HG02642 (cell line): ENCODE measurements at regions not wholly inside any gene's neighbourhood (a gene's known extent, or its start where the extent isn't known, plus 50 kb on each side); places are given as distances from the start of the nearest gene placed in this dataset.
"Not testable (repeated sequence)": the region's sequence is repeated elsewhere in the genome, so short reads cannot be mapped to it uniquely, and the experiment has no call there.

ENCODE experiments used
- ATAC-seq: cut with Tn5 transposase; IDR thresholded peaks from one replicate; pipeline ENCODE4 v1.9.1; 2021; ENCODE audit warnings: mild to moderate bottlenecking; ENCODE audit not compliant: unreplicated experiment, poor library complexity

DNA sequence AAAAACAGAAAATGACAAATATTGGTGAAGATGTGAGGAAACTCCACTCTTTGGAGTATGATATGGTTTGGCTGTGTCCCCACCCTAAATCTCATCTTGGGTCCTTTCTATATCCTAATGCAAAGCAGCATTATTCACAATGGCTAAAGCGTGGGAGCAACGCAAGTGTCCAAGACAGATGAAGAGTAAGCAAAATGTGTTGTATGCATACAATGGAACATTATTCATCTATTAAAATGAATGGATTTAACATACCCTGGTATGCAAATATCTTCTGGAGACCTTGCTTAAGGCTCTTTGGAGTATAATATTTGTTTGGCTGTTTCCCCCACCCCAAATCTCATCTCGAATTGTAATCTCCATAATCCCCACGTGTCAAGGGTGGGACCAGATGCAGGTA, 839.8 kb upstream of the POM121L12 start:
- ATAC-seq = no peak

DNA sequence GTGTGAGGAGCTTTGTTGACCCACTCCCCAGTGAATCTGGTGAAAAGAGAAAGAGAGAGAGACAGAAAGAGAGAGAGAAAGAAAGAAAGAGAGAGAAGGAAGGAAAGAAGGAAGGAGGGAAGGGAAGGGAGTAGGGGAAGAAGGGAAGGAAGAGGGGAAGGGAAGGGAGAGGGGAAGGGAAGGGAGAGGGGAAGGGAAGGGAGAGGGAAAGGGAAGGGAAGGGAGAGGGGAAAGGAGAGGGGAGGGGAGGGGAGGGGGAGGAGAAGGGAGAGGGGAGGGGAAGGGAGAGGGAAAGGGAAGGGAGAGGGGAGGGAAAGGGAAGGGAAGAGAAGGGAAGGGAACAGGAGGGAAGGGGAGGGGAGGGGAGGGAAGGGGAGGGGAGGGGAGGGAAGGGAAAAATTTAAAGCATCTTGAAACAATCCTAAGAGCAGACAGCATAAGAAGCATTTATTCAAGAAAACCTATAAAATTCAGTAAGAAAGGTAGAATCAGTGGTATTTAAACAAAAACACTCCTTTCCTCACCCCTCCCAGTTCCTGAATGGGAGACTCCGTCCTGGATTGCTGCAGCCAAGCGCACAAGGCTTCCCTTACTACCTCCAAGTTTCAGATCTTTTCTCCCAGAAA, 846.2 kb upstream of the POM121L12 start:
- no peak for ATAC-seq

DNA sequence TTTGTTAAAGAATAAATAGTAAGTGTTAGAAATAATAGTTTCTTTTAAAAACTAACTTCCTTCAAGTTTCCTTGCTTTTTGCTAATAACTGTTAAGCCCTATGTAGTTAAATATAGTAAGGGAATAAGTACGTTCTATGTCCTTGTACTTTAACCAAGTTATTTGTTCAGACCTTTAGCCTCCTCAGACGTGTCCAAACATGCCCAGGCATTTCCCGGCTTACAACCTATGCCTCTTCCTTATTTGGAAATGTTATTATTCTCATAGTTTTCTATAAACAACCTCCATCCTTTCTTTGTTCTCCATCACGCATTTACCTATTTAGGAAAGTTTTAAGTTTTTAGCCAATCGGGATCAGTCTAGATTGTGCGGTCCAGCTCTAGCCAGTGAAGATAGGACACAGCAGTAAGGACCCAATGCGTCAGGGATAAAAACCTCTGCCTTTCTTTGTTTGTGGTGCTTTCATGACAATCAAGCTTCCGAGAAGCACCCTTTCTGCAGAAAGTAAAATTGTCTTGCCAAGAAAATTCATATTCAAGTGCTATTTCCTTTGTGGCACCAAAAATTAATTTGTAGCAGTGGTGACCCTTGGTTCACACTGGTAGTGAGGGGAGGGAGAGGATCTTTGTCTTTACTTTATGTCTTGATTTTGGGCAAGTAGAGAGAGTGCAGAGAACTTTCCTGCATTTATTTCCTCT, 851.3 kb upstream of the POM121L12 start:
- ATAC-seq = no peak

GRCh38 chr7:52179934-52180333, 855.5 kb upstream of the POM121L12 start:
- ATAC-seq = no peak

GRCh38 chr7:52168085-52168484, 851.5 kb upstream of the COBL start:
- no peak for ATAC-seq

GRCh38 chr7:52163311-52163710, 846.7 kb upstream of the COBL start:
- no peak for ATAC-seq

- no peak for ATAC-seq
These were observed 844.9 kb upstream of the COBL start for GRCh38 chr7:52161483-52161882.

GRCh38 chr7:52159421-52159820, 842.8 kb upstream of the COBL start:
- not testable (repeated sequence) for ATAC-seq

DNA sequence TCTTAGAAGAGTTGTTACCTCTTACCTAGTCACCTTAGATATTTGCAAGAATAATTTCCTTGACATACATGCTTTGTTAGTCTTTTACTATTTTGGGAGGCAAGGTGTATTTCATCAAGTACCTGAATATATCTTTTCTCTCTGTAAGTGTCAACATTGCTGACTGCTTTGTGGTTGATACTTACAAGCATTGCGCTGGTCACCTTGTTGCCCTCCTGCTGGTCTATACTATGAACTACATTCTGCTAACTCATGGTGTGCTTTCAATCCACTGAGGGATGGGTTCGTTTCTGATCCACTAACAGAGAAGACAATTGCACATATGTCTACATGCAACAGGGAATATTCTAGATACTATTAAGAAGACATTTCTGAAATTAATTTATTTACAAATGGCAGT, 837.8 kb upstream of the COBL start:
- ATAC-seq = no peak

- no peak for ATAC-seq
These were observed 835.0 kb upstream of the COBL start for GRCh38 chr7:52151559-52151958.

DNA sequence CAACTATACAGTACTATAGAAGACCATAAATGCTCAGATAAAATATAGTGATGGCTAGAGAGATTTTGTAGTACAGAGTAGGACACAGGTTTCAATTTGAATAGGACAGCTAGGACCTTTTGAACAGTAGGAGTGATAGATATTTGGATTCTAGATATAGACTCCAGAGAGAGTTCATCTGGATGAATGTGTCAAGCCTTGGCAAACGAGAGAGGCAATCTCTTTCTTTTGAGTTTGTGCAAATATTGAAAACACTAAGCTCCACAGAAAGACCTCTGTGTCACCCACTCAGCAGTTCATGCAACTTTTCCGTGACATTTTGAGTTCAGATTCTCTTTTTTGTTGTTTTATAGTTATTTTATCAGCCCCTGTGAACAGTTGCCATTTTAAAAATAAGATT, 834.3 kb upstream of the COBL start:
- ATAC-seq = no peak

GRCh38 chr7:52146871-52147634, 830.4 kb upstream of the COBL start:
- no peak for ATAC-seq

DNA sequence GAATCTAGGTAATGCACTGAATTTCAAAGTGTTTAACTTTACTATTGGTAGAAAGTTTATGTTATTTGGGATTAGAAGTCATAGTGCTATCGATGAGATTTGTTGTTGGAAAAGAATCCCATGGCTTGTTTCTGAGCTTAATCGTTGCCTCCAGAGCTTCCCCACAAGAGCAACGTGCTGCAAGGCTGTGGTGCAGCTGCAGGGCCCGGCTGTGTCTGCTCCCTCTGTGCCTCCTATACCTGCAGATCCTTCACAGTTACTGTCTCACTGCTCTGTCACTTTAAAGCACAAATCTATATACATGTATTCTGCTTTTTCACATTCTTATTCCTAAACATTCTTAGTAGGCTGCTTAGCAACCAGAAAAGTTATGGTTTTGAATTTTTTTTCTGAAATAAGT, 826.6 kb upstream of the COBL start:
- ATAC-seq = no peak

DNA sequence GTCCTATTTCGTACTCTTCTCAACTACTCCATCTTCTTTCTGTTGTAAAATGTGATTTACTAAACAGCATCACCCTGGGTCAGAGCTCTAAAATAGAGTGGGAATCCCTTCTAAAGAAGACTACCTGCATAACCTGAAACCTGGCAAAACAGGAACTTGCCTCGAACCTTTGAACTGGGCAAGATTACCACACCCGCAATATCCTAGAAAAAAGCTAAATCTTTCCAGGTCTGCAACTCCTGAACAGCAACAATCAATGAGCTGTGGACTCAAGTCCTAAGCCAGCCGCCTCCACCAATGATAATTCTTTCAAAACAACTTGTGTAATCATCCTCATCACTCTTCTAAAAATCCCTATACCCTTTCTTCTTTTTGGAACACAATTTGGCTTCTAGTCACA, 824.2 kb upstream of the COBL start:
- no peak for ATAC-seq

- ATAC-seq = no peak
These were observed 818.8 kb upstream of the COBL start for GRCh38 chr7:52135403-52135802.

DNA sequence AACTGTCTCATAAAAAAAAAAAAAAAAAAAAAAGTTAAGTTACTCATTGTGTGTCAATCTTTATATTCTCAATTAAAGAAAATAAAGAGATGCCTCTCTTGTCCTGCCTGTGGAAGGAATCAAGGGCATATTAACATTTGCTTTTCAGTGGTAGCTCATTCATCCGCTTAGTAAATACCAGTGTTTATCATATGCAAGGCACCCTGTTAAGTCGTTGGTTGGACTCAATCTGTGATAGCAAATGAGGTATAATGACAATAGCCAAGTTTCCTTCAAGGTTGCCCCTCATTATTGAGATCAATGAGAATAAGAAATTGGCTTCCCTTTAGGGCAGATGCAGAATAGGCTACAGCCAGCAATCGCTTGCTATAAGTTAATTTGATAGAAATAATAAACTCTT, 812.7 kb upstream of the COBL start:
- ATAC-seq = no peak

GRCh38 chr7:52120912-52121311, 804.3 kb upstream of the COBL start:
- ATAC-seq = no peak

DNA sequence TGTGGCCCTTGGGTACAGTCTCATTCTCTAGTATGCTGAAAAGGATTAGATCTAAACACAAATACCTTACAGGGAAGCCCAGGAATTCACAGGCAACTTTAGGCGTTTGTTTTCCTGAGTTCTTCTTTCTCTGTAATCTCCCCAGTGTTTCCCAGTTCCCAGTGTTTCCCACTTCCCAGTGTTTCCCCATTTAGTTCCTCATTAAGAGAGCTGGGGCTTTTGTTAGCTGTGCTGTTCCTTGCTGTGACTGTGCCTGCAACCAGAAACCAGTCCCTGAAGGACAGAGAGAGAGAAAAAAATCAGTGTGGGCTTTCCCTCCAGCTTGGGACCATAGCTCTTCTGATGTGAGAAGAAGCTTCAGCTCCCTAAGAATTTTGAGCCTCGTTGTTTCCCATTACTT, 802.9 kb upstream of the COBL start:
- no peak for ATAC-seq

DNA sequence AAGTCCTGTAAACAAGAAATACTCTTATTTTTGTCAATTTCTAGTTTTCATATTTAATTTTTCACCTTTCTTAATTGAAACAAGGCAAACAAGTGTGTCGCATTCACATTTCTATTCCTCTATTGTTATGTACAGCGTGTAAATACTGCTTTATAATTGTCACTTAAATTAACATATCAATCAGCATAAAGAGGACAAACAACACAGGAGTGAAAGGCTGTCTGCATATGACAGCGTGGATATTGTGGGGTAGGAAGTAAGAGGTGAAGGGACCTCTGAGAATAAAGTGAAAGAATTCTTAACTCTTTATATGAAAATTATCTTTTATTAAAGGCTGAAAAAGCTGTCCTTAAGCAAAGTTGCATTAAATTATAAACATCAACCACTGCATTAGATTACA, 797.9 kb upstream of the COBL start:
- ATAC-seq = no peak

GRCh38 chr7:52114056-52114455, 797.4 kb upstream of the COBL start:
- no peak for ATAC-seq

- ATAC-seq = no peak
These were observed 790.7 kb upstream of the COBL start for GRCh38 chr7:52107355-52107754.

DNA sequence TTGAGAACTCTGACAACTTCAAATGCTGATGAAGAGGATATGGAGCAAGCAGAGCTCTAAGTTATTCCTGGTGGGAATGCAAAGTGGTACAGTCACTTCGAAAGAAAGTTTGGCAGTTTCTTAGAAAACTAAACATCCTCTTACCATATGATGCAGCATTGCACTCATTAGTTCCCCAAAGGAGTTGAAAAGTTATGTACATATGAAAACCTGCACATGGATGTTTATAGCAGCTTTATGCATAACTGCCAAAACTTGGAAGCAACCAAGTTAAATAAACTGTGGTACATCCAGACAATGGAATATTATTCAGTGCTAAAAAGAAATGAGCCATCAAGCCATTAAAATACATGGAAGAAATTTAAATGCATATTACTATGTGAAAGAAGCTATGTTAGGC, 779.3 kb upstream of the COBL start:
- no peak for ATAC-seq
